RKO (cell line): ENCODE measurements at regions not wholly inside any gene's neighbourhood (a gene's known extent, or its start where the extent isn't known, plus 50 kb on each side); places are given as distances from the start of the nearest gene placed in this dataset.
A peak's percentile ranks its signal among the peaks of the same experiment; 100 is the strongest.
"Not testable (repeated sequence)": the region's sequence is repeated elsewhere in the genome, so short reads cannot be mapped to it uniquely, and the experiment has no call there.

ENCODE experiments used
- DNase-seq: peaks from one replicate; pipeline ENCODE4 v3.0.0-alpha.2; 2016; ENCODE audit warnings: low spot score

DNA sequence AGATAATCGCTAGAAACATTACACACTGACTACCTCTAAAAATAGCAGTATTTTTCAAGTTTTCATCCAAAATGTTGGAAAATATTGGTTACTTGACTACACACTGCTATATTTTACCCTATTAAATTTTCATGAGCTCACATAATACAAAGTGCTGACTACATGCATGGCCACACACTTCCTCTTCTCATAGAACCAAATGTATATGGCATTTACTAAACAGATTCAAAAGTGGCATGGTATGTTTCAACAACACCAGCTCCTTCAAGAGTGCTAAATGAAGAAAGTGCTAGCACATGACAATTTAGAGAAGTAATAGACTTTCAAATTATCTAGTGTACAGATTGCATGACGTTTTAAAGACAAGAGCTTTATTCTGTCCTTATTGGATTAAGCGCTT, 780.4 kb upstream of the SLITRK6 start:
- DNase-seq: no peak

DNA sequence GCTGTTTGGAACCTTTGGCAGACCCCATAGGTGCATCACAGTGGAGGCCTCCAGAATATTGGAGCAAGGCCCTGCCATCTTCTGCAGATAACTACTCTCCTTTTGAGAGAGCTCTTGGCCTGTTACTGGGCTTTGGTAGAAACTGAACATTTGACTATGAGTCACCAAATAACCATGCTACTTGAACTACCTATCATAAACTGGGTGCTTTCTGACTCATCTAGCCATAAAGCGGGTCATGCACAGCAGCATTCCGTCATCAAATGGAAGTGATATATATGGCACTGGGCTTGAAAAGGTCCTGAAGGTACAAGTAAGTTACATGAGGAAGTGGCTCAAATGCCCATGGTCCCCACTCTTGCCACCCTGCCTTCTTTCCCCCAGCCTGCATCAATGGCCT, 782.5 kb upstream of the SLITRK6 start:
- peak; percentile 37 for DNase-seq

DNA sequence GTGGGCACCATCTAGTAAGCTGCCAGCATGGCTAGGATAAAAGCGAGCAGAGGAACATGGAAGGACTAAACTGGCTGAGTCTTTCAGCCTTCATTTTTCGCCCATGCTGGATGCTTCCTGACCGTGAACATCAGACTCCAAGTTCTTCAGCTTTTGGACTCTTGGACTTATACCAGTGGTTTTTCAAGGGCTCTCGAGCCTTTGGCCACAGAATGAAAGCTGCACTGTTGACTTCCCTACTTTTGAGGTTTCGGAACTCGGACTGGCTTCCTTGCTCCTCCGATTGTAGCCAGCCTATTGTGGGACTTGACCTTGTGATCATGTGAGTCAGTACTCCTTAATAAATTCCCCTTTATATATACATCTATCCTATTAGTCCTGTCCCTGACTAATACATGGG, 785.1 kb upstream of the SLITRK6 start:
- DNase-seq: no peak

DNA sequence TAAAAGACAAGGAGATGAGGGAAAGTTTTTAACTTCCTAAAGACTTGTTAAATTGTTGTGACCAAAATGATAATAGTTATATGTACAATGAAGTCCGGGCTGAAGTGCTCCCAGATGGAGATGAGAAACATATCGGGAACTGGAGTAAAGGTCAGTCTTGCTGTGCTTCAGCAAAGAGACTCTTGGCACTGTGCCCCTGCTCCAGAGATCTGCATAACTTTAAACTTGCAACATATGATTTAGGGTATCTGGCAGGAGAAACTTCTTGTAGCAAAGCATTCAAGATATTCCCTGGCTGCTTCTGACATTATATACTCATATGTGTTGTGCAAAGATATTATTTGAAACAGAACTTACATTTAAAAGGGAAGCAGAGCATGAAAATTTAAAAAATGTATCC, 786.6 kb upstream of the SLITRK6 start:
- DNase-seq: no peak

DNA sequence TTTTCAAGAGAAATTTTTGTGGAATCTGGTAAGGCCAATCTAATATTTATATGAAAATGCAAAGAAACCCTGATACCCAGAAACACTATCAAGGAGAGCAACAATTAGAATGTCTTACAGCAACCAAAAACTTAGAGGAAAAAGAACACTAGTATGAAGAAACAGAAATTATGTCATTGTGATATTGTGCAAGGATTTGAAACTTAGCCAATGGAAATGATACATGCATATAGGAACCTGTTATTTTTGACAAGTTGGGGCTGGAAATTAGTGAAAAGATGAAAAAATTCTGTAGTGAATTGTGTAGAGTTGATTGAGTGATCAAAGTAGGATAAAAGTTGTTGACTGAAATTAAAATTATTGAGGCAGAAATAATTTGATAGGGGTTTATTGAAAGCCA, 792.6 kb upstream of the SLITRK6 start:
- DNase-seq: no peak

DNA sequence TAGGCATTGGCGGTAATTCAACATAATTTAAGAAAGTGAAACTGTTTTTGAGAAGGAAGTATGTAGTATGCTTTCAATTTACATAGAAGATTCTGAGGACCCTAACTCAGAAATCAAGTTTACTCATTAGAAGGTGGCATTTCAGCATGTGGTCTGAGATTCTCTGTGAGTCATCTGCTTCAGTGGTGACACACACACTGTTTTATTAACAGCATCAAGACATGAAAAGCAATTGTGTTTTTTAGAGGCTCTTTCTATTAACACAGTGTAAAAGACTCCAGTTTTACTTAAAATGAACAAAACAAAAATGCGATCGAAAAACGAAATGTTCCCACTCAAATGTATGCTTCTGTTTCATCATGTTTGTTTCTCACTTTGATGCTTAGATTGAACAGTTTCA, 802.1 kb upstream of the SLITRK6 start:
- DNase-seq: peak; percentile 41

DNA sequence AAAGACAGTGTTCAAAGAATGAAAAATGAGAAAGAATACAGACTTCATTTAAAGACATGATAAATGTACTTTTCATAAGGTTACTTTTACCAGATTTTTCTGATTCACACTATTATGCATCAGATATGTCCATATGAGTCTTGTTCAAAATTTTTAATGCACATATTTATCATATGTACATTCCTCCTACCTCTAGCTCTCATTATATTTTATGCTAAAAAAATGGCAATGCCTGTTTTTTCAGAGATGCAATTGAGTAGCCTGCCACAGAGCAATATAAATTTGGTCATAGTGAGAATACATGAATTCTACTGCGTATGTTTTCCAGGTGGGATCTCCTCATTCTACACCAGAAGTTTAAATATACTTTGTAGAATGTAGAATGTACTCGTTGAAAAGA, 807.0 kb upstream of the SLITRK6 start:
- DNase-seq: no peak

DNA sequence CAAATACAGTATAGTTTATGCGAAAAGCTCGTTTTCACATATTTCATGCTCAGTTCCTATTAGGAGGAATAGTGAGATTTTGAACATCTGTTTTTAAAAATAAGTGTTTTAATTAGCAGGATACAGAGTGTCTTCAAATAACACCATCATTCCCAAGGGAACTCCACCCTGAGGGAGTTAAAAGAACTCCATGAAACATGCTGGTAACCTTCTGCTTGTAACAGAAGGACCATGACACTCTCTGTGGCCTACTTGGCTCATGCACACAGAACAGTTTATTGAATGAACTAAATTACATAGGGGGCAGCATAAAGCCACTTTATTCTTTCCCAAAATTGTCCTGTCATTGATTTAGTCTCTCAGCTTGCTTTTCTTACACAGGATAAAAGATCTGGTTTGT, 809.5 kb upstream of the SLITRK6 start:
- DNase-seq: peak; percentile 3

DNA sequence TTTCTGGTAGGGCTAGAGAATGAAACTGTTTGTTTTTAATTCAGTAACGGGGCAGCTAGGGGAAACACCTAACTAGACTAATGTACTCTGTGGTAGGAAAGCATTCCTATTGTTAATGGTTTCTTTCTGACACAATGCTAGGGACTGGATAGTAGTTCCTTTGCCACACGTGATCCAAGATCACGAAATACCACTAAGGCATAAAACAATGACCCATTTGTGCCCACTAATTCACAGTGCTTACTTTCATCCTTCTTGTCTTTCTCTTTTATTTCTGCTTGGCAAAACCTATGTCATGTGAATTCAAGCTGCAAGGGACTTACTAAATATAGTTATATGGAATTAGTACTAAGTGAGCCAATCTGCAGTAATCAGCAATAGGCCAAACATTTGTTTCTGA, 834.1 kb upstream of the SLITRK6 start:
- no peak for DNase-seq

DNA sequence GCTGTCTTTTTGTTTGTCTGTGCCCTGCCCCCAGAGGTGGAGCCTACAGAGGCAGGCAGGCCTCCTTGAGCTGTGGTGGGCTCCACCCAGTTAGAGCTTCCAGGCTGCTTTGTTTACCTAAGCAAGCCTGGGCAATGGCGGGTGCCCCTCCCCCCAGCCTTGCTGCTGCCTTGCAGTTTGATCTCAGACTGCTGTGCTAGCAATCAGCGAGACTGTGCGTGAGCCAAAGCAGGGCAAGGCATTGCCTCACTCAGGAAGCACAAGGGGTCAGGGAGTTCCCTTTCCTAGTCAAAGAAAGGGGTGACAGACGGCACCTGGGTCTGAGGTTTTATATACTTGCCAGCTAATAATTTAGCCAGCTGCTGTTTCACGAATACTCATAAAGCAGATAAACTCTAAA, 852.0 kb upstream of the SLITRK6 start:
- DNase-seq: not testable (repeated sequence)

DNA sequence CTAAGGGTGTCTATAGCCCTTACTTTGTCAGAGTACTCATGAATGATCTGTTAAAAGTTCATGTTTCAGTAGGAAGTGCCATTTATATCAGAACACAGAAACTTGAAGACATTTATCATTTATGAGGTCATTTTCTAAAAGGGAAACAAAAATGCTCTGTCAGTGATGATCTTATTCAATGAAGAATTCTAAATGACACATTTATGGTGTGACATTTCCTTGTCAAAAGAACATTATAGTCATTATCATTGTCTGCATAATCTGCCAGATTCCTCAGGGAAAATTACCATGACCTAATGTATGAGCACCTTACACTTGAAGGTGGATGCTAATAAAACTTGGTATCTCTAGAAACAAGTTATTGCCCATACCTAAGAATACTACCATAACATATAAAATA, 853.8 kb upstream of the SLITRK6 start:
- peak; percentile 1 for DNase-seq

DNA sequence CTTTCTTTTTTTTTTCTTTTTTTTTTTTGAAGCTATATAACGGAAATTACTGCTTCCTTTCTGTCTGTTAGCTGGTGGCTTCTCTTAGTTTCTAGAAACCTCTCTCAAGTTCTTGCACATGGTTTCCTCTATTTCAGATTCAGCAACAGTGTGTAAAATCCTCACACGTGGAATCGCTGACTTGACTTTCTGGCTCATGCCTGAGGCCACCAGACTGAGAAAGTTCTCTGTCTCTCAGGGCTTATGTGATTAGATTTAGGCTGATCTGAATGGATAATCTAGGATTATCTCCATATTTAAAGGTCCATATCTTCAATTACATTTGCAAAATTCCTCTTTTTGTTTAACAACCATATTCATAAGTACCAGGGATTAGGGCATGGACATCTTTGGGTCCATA, 856.3 kb upstream of the SLITRK6 start:
- no peak for DNase-seq

DNA sequence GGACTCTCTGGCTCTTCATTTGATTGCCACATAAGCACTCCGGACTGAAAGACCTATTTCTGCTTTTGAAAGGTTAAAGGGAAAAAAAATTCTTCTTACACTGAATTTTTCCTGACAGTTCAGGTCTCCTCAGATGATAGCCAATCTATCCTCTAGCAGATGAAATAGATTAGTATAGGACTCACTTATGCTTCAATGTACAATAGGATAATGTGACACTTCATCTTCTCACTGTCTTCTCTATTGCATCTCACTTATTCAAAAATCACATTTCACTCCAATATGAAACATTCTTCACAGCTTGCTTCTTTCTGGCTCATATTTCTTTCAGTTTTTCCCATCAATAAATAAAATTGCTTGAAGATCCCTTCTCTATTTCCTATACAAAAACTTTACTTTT, 860.9 kb upstream of the SLITRK6 start:
- no peak for DNase-seq

DNA sequence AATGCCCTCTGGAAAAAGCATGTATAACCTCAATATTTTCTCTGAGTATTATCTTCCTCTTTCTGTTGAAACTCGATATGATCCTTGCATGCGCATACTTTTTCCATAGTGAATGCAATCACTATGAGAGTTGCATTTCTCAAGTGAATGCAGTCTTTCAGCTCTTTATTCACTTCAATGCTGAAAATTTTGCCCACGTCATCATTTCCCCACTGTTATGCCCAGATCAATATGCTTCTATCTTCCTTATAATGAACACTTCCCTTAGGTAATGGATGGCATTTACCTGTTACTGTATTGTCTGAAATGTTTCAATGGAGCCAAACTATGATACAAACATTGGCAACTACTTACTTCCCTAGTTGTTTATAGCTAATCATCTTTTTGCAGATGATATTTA, 866.6 kb upstream of the SLITRK6 start:
- no peak for DNase-seq

DNA sequence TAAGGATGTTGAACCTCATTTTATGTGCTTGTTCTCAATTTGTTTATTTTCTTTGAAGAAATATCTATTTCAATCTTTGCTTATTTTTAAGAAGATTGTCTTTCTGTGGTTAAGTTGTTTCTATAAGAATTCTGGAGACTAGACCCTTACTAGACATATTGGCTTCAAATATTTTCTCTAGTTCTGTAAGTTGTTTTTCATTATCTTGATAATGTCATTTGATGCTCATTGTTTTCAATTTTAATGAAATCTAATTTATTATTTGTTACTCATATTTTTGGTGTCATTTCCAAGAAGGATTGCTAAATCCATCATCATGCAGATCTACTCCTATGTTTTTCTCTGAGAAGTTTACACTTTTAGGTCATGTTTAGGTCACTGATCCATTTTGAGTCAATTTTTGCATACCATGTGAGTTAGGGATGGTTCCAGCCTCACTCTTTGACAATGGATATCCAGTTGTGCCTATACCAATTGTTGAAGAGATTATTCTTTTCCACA, 874.8 kb upstream of the SLITRK6 start:
- no peak for DNase-seq

DNA sequence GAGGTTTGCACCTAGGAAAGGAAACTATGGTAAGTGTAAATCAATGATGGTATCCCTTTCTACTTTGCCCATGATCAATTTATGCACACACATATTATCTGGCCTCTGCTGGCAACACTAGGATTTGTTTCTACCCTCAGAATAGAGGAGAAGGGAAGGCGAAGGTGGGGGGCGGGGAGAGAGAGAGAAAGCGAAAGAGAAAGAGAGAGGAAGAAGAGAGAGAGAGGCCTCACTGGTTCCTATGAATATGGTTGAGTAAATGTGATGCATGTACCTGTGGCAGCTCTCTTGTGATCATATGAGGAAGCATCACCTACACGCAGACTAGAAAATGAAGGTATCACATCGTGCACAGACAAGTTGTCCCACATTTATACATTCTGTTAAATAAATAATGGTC, 882.0 kb upstream of the SLITRK6 start:
- no peak for DNase-seq

DNA sequence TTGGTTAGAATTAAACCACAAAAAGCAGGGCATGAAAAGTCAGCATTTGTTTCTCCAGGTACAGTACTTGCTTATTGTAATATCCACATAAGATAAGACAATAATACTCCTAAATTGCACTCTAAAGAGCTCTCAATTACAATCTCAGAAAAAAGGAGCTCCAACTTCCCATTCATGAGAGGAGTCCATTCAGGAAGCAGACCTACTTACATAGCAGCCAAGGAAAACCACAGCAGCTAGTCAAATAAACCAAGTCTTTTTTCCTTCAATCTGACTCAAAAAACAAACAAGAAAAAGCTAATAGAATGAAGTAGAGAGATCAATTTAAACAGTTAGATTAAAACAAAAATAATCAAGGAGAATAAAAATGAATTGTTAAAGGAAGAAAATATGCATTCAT, 885.2 kb upstream of the SLITRK6 start:
- no peak for DNase-seq

DNA sequence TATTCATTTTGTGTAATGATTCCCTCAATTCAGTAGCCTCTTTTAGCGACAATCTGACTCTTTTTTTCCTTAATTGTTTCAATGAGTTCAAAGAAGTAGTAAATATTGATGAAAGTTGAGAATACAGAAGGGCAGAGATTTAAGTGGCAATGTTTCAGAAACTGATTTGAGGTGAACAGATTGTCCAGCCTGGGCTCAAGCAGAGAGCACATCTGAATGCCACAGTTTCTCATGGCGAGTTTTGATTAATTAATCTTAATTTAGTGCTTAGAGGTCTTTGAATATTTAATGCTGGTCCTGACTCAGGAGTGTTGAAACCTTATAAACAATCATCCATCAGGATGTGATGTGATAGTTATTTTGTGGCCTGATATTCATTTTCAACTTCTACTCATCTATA, 890.7 kb upstream of the SLITRK6 start:
- DNase-seq: no peak

DNA sequence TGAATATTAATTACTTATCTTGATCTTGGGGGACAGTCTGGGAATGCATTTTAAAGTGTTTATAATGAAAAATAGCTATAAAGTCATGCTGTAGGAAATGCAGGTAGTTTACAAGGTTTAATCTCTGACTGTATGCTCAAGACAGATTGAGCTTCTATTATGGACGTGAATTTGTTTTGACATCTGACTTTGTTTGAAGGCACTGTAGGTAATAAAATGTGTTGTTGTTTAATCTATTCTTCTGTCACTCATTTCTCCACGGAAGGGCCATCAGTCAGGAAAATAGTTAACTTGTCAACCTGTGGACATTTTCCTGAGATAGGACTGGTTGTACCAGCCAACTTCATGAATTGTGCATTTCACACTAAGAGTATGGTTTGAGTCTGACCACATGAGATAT, 893.1 kb upstream of the SLITRK6 start:
- no peak for DNase-seq

DNA sequence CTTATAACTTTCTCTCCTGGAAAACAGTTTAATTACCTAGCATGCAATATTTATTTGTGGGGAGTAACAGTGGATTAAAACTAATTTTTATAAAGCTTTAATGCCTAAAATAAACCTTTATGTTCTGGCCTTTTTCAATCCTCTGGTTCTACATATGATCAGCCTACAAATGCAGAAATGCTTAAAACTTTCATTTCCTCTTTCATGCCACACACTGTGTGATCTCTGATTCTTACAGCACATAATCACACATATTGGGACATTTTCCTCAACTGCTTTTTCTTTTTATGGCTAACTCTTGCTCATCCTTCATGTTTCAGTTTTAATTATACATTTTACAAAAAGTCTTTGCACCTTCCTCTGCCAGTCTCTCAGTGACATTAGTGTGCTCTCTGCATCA, 910.8 kb upstream of the SLITRK6 start:
- no peak for DNase-seq

DNA sequence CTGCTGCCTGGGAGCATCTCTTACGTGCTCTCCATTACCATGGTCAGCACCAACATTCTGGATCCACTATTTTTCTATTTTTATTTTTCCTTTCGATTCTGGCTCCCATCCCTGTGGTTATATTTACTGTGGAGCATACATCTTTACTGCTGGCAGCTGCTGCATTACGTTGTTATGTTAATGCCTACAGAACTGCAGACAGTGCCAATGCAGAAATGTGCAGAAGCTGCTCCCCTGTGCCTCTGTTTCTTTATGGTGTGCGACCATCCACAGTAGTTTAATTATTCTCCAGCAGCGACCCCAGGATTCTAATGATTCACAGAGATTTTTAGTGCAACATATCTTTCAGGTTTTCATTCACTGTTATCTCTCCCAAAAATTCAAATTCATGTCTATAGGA, 911.7 kb upstream of the SLITRK6 start:
- no peak for DNase-seq

DNA sequence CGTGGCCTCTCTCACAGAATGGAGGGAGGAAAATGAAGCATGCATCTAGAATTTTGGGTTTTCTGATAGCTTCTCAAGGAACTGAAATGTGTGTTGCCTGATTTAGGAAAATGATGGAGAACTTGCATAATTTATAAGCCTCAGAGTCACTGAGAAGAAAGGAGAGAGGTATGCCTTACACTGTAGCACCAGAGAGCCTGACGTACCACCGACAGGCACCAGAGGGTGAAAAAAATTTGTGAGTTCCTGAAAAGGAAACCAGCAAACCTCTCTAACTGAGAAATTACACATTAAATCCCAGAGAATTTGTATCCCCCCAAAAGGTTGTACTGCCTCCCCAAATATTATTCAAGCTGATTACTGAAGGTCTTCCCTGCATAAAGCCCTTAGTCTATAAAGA, 915.3 kb upstream of the SLITRK6 start:
- DNase-seq: no peak

DNA sequence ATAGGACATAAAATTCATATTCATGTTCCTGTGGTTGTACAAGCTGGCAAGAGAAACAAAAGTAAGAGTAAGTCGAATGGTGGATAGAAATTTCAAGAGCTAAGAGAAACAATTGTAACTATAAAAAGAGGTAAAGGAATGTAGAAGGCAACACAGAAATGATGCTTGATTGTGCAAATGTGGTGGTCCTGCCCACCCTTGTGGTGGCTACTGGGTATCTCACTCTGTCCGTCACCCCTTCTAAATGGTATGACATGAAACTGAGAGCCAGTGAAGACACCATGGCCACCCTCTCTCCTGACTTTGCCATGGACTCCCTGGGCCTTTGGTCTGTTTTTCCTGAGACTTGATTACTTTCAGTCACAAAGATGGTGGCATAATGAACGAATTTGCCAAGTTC, 925.9 kb upstream of the SLITRK6 start:
- no peak for DNase-seq

DNA sequence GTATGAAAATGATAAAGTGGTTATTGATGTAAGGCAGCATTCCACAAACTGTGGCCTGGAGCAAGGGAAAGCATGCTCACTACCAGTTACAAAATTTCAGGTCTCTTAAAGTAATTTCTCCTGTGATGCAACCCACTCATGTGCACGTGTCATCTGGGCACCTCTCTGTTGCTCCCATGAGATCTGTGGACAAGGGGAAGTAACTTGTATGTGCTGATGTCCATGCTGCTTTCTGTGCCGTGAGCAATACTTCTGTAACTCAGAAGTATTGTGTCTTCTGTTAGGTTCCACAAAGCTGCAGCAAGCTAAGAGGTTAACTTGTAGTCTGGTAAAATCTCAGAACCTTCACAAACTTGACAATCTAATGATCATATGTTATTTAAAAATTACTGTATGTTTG, 930.0 kb upstream of the SLITRK6 start:
- no peak for DNase-seq

DNA sequence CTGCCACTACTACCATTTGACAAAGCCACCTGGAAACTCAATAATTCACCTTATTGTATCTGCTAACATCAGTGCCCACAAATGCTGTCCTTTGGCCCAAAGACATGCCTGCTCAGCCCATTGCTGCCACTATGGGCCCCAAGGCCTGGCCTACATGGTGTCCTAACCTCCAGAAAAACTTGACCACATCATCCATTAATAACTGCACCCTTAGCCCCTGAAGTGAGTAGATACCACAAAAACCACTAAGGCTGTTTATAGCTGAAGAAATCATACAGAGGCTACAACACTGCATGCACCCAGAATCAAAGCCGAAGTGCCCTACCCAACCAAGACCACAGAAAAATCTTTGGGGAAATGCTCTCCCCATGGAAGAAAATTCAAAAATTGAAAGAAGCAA, 932.8 kb upstream of the SLITRK6 start:
- DNase-seq: no peak
